ENCODE measurements at regions not wholly inside any gene's neighbourhood (a gene's known extent, or its start where the extent isn't known, plus 50 kb on each side); places are given as distances from the start of the nearest gene placed in this dataset.

DNA sequence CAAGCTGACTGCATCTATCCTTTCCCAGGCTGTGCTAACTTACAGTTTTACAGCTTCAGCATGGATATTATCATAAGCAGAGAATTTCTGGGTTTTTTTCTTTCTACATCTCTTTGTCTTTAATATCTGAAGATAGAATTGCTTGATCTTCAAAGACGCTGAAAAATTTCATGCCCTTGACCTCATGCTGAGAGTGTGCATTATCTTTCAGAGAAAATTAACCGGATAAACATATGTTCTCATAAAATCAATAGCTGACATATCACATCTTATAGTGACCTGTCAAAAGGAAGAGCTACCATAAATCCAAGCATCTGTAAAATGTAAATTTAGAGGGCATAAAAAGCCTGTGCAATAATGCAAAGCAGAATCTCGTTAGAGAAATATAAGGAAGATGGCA is 1704.1 kb upstream of the FLRT2 start (continued):
- TF ChIP-seq NFE2L1 (CRISPR knock-in tag; IDR thresholded peaks at IDR 0.05) = no peak

DNA sequence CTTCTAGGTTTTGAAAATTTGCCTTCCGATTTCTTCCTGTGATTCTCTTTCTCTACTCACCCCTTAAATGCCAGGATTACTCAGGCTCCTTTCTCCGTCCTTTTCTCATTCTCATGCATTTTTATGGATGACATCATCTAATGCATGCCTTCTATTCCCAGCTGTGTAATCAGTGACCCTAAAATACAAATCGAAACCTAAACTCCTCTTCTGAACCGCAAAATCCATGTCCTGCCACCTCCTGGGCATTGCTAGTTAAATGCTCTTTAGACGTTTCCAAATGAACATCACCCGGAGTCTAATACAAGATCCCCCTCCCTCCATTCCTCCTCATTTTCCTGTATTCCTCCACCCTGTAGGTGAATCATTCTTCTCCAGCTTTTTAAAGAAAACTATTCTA is 1703.1 kb upstream of the FLRT2 start:
- Mint-ChIP-seq H3K4me3 (no peak overlapping the region), H3K27me3 (ENCODE audit: low read depth) (no peaks in the 10 kb centered on the region), H3K4me1 (peaks cover 41% of the 10 kb centered on the region), H3K27ac (peak overlapping the region; percentile 78; the same call in 1 of the 2 replicates), H3K36me3 (no peaks in the 10 kb centered on the region), H3K9me3 (peaks cover 5% of the 10 kb centered on the region)
- DNase-seq (ENCODE audit: low spot score) (no peak), ATAC-seq (peak; percentile 40)
- POLR2A ChIA-PET = no interaction called here
- TF ChIP-seq CREM (CRISPR knock-in tag; IDR thresholded peaks at IDR 0.05) (no peak), GTF2I (CRISPR knock-in tag; conservative IDR thresholded peaks at IDR 0.05) (no peak), ZNF671 (CRISPR knock-in tag; IDR thresholded peaks at IDR 0.05) (no peak), RELA (CRISPR knock-in tag; IDR thresholded peaks at IDR 0.05; ENCODE audit: borderline replicate concordance) (no peak), HMGA2 (CRISPR knock-in tag; IDR thresholded peaks at IDR 0.05) (no peak), ZNF425 (CRISPR knock-in tag; conservative IDR thresholded peaks at IDR 0.05) (no peak), MYBL2 (CRISPR knock-in tag; IDR thresholded peaks at IDR 0.05) (no peak), CDX4 (CRISPR knock-in tag; IDR thresholded peaks at IDR 0.05; ENCODE audit: borderline replicate concordance) (no peak), FOXK1 (CRISPR knock-in tag; IDR thresholded peaks at IDR 0.05) (no peak), SOX15 (CRISPR knock-in tag; IDR thresholded peaks at IDR 0.05) (no peak), TEAD4 (CRISPR knock-in tag; IDR thresholded peaks at IDR 0.05) (no peak), IRF2 (CRISPR knock-in tag; IDR thresholded peaks at IDR 0.05; ENCODE audit: borderline replicate concordance, low read depth) (no peak), FOXJ3 (CRISPR knock-in tag; IDR thresholded peaks at IDR 0.05; ENCODE audit: borderline replicate concordance) (no peak)
- TF ChIP-seq, protein P1, sequence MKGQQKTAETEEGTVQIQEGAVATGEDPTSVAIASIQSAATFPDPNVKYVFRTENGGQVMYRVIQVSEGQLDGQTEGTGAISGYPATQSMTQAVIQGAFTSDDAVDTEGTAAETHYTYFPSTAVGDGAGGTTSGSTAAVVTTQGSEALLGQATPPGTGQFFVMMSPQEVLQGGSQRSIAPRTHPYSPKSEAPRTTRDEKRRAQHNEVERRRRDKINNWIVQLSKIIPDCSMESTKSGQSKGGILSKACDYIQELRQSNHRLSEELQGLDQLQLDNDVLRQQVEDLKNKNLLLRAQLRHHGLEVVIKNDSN (CRISPR knock-in tag; IDR thresholded peaks at IDR 0.05) = no peak
- TF ChIP-seq, protein P2, sequence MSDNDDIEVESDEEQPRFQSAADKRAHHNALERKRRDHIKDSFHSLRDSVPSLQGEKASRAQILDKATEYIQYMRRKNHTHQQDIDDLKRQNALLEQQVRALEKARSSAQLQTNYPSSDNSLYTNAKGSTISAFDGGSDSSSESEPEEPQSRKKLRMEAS (CRISPR knock-in tag; IDR thresholded peaks at IDR 0.05) = no peak
- TF ChIP-seq, protein P3, sequence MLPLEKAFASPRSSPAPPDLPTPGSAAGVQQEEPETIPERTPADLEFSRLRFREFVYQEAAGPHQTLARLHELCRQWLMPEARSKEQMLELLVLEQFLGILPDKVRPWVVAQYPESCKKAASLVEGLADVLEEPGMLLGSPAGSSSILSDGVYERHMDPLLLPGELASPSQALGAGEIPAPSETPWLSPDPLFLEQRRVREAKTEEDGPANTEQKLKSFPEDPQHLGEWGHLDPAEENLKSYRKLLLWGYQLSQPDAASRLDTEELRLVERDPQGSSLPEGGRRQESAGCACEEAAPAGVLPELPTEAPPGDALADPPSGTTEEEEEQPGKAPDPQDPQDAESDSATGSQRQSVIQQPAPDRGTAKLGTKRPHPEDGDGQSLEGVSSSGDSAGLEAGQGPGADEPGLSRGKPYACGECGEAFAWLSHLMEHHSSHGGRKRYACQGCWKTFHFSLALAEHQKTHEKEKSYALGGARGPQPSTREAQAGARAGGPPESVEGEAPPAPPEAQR (CRISPR knock-in tag; IDR thresholded peaks at IDR 0.05) = no peak
- CTCF ChIA-PET = no interaction called here

- peaks cover 40% of the 10 kb centered on the region for H3K4me1 Mint-ChIP-seq
- peaks cover 5% of the 10 kb centered on the region for H3K9me3 Mint-ChIP-seq
- no peak overlapping the region for H3K27ac Mint-ChIP-seq
- H3K36me3 Mint-ChIP-seq = no peaks in the 10 kb centered on the region
- no peak overlapping the region for H3K4me3 Mint-ChIP-seq
- POLR2A ChIA-PET = no interaction called here
- no peaks in the 10 kb centered on the region for H3K27me3 Mint-ChIP-seq (ENCODE audit: low read depth)
- DNase-seq (ENCODE audit: low spot score) = no peak
- CTCF ChIA-PET = no interaction called here
- peak; percentile 87 for ATAC-seq
- TF ChIP-seq GABPB1 (CRISPR knock-in tag; IDR thresholded peaks at IDR 0.05) (no peak), NFE2L1 (CRISPR knock-in tag; IDR thresholded peaks at IDR 0.05) (no peak), NR3C1 (CRISPR knock-in tag; conservative IDR thresholded peaks at IDR 0.05; ENCODE audit: low read depth) (no peak), MYBL2 (CRISPR knock-in tag; IDR thresholded peaks at IDR 0.05) (no peak), ZNF532 (CRISPR knock-in tag; IDR thresholded peaks at IDR 0.05; ENCODE audit: borderline replicate concordance) (no peak), FOXJ3 (CRISPR knock-in tag; IDR thresholded peaks at IDR 0.05; ENCODE audit: borderline replicate concordance) (no peak), HMGXB4 (CRISPR knock-in tag; IDR thresholded peaks at IDR 0.05) (no peak), HMGA2 (CRISPR knock-in tag; IDR thresholded peaks at IDR 0.05) (no peak), ATF3 (CRISPR knock-in tag; conservative IDR thresholded peaks at IDR 0.05) (no peak)
These were observed 1702.6 kb upstream of the FLRT2 start for GRCh38 chr14:83827383-83827782.

Data from WTC11 (cell line).